IMR-90 (cell line): ENCODE measurements at regions not wholly inside any gene's neighbourhood (a gene's known extent, or its start where the extent isn't known, plus 50 kb on each side); places are given as distances from the start of the nearest gene placed in this dataset.

Source experiments
- ATAC-seq: fragments of 200-7000 bp; cut with Tn5 transposase; 2 replicates; pipeline ENCODE4 v1.9.1; 2020; ENCODE audit warnings: low read depth, mild to moderate bottlenecking, moderate library complexity
- BruUV-seq: library from RNA; stranded (reverse); fragments of 400-500 nt; replicated peaks from 2 replicates; lab custom pipeline; 2021; lab: Mats Ljungman, UMichigan
- CTCF ChIA-PET: fragments of 300-600 bp; formaldehyde crosslinking; extraction: SDS; loops from one replicate; lab custom pipeline; 2021; ENCODE audit warnings: antibody characterized with exemption; lab: Yijun Ruan, JAX
- POLR2A ChIA-PET: fragments of 300-600 bp; sonication (Branson Sonifier 250); formaldehyde crosslinking; loops from one replicate; lab custom pipeline; 2022; ENCODE audit warnings: antibody characterized with exemption; ENCODE audit not compliant: unreplicated experiment; lab: Charles Lee
- DNase-seq: peaks from one replicate; pipeline ENCODE4 v3.0.0; 2013
- H2AFZ ChIP-seq: replicated peaks from 2 replicates; pipeline ENCODE3; 2013; ENCODE audit warnings: low read length, mild to moderate bottlenecking; ENCODE audit not compliant: poor library complexity
- H2AK5ac ChIP-seq: 2 replicates; pipeline ENCODE4 v1.6.1; 2013; ENCODE audit warnings: low read depth, low read length, inconsistent platforms
- H2AK9ac ChIP-seq: replicated peaks from 2 replicates; pipeline ENCODE3; 2013; ENCODE audit warnings: mild to moderate bottlenecking, low read depth, low read length, moderate library complexity; ENCODE audit not compliant: poor library complexity
- H2BK120ac ChIP-seq: 2 replicates; pipeline ENCODE4 v1.6.1; 2013; ENCODE audit warnings: low read depth, low read length, inconsistent platforms
- H2BK15ac ChIP-seq: 3 replicates; pipeline ENCODE4 v1.6.1; 2013; ENCODE audit warnings: low read depth, low read length, inconsistent platforms
- H2BK20ac ChIP-seq: 2 replicates; pipeline ENCODE4 v1.6.1; 2013; ENCODE audit warnings: low read depth, mild to moderate bottlenecking, inconsistent platforms, low read length, moderate library complexity
- H2BK5ac ChIP-seq: 2 replicates; pipeline ENCODE4 v1.6.1; 2013; ENCODE audit warnings: mild to moderate bottlenecking, low read depth, low read length, inconsistent platforms; ENCODE audit not compliant: poor library complexity, severe bottlenecking
- H3K14ac ChIP-seq: replicated peaks from 2 replicates; pipeline ENCODE4 v1.6.1; 2013; ENCODE audit warnings: low read depth, low read length, inconsistent platforms
- H3K18ac ChIP-seq: 2 replicates; pipeline ENCODE4 v1.6.1; 2013; ENCODE audit warnings: low read depth, low read length, control low read depth
- H3K23ac ChIP-seq: 2 replicates; pipeline ENCODE4 v1.6.1; 2013; ENCODE audit warnings: low read depth, low read length, inconsistent platforms
- H3K27ac ChIP-seq: 2 replicates; pipeline ENCODE4 v1.5.1; 2013; ENCODE audit warnings: mild to moderate bottlenecking, control low read depth, low read length; ENCODE audit not compliant: insufficient read depth
- H3K27me3 ChIP-seq: 2 replicates; pipeline ENCODE4 v1.6.1; 2013; ENCODE audit warnings: low read length; ENCODE audit not compliant: control insufficient read depth, insufficient read depth
- H3K36me3 ChIP-seq: 2 replicates; pipeline ENCODE4 v1.6.1; 2013; ENCODE audit warnings: low read length, mixed read lengths; ENCODE audit not compliant: control insufficient read depth, insufficient read depth
- H3K4ac ChIP-seq: 2 replicates; pipeline ENCODE4 v1.6.1; 2013; ENCODE audit warnings: low read depth, low read length, inconsistent platforms
- H3K4me1 ChIP-seq: 2 replicates; pipeline ENCODE4 v1.6.1; 2013; ENCODE audit warnings: low read length, mixed read lengths; ENCODE audit not compliant: control insufficient read depth, insufficient read depth
- H3K4me2 ChIP-seq: 2 replicates; pipeline ENCODE4 v1.6.1; 2013; ENCODE audit warnings: low read depth, mild to moderate bottlenecking, control low read depth, low read length, moderate library complexity
- H3K4me3 ChIP-seq: 2 replicates; pipeline ENCODE4 v1.5.1; 2013; ENCODE audit warnings: low read depth, mild to moderate bottlenecking, control low read depth, low read length, moderate library complexity; ENCODE audit not compliant: insufficient read depth
- H3K56ac ChIP-seq: 2 replicates; pipeline ENCODE4 v1.6.1; 2013; ENCODE audit warnings: low read length, inconsistent platforms; ENCODE audit not compliant: insufficient read depth; ENCODE audit errors: extremely low read depth
- H3K79me1 ChIP-seq, 2 experiments: 2 replicates each; pipeline ENCODE4 v1.6.1; 2013; ENCODE audit warnings: low read length in 2 of 2, inconsistent platforms in 1 of 2, low read depth in 1 of 2
- H3K9ac ChIP-seq: 2 replicates; pipeline ENCODE4 v1.6.1; 2013; ENCODE audit warnings: low read depth, low read length, control low read depth
- H3K9me1 ChIP-seq: 2 replicates; pipeline ENCODE4 v1.6.1; 2013; ENCODE audit warnings: low read length, inconsistent platforms; ENCODE audit not compliant: insufficient read depth
- H3K9me3 ChIP-seq: 2 replicates; pipeline ENCODE4 v1.6.1; 2013; ENCODE audit warnings: low read length; ENCODE audit not compliant: control insufficient read depth, insufficient read depth
- H4K20me1 ChIP-seq: 2 replicates; pipeline ENCODE4 v1.6.1; 2013; ENCODE audit warnings: low read length, inconsistent platforms; ENCODE audit not compliant: insufficient read depth
- H4K5ac ChIP-seq: 2 replicates; pipeline ENCODE4 v1.6.1; 2013; ENCODE audit warnings: mild to moderate bottlenecking, low read depth, low read length, control low read depth
- H4K8ac ChIP-seq, 2 experiments: 2 replicates each; pipeline ENCODE4 v1.6.1; 2013; ENCODE audit warnings: low read depth in 2 of 2, low read length in 2 of 2, control low read depth in 1 of 2, inconsistent platforms in 1 of 2
- H4K91ac ChIP-seq: 2 replicates; pipeline ENCODE4 v1.6.1; 2013; ENCODE audit warnings: low read depth, low read length, inconsistent platforms; ENCODE audit not compliant: insufficient read depth
- BHLHE40 ChIP-seq: fragments of 150-350 bp; IDR thresholded peaks from 2 replicates; pipeline ENCODE4 v1.6.1; 2016; ENCODE audit warnings: mild to moderate bottlenecking, low read depth, low read length
- CEBPB ChIP-seq: IDR thresholded peaks from 2 replicates; pipeline ENCODE4 v1.6.1; 2012; ENCODE audit warnings: low read depth, low read length, improper control_type of control experiment
- CHD1 ChIP-seq: IDR thresholded peaks from 2 replicates; pipeline ENCODE4 v1.6.1; 2012; ENCODE audit warnings: low read depth, low read length, improper control_type of control experiment
- CTCF ChIP-seq: conservative IDR thresholded peaks from 2 replicates; pipeline ENCODE4 v1.5.1; 2012; ENCODE audit warnings: mild to moderate bottlenecking, low read depth, low read length, improper control_type of control experiment
- FOS ChIP-seq: fragments of 150-350 bp; IDR thresholded peaks from 2 replicates; pipeline ENCODE4 v1.6.1; 2016; ENCODE audit warnings: low read depth, low read length
- MAFK ChIP-seq: IDR thresholded peaks from 2 replicates; pipeline ENCODE4 v1.6.1; 2012; ENCODE audit warnings: low read depth, low read length, improper control_type of control experiment
- MAZ ChIP-seq: IDR thresholded peaks from 2 replicates; pipeline ENCODE4 v1.6.1; 2012; ENCODE audit warnings: low read depth, mild to moderate bottlenecking, low read length, improper control_type of control experiment, moderate library complexity, borderline replicate concordance
- MXI1 ChIP-seq: IDR thresholded peaks from 2 replicates; pipeline ENCODE4 v1.6.1; 2012; ENCODE audit warnings: low read depth, mild to moderate bottlenecking, low read length, moderate library complexity, borderline replicate concordance
- NFE2L2 ChIP-seq: fragments of 150-350 bp; IDR thresholded peaks from 2 replicates; pipeline ENCODE4 v1.6.1; 2016; ENCODE audit warnings: low read depth, mild to moderate bottlenecking, low read length
- POLR2A ChIP-seq: IDR thresholded peaks from 2 replicates; pipeline ENCODE4 v1.6.1; 2012; ENCODE audit warnings: mild to moderate bottlenecking, low read depth, low read length
- RAD21 ChIP-seq: IDR thresholded peaks from 2 replicates; pipeline ENCODE4 v1.6.1; 2012; ENCODE audit warnings: low read length, improper control_type of control experiment
- RCOR1 ChIP-seq: IDR thresholded peaks from 2 replicates; pipeline ENCODE4 v1.6.1; 2012; ENCODE audit warnings: mild to moderate bottlenecking, low read length, improper control_type of control experiment; ENCODE audit not compliant: insufficient replicate concordance
- RFX5 ChIP-seq: IDR thresholded peaks from 2 replicates; pipeline ENCODE4 v1.8.0; 2012; ENCODE audit warnings: low read depth, mild to moderate bottlenecking, low read length, moderate library complexity
- SMC3 ChIP-seq: fragments of 150-350 bp; IDR thresholded peaks from 2 replicates; pipeline ENCODE4 v1.6.1; 2016; ENCODE audit warnings: low read depth, mild to moderate bottlenecking, antibody characterized with exemption, low read length, moderate library complexity
- USF2 ChIP-seq: fragments of 150-350 bp; IDR thresholded peaks from 2 replicates; pipeline ENCODE4 v1.6.1; 2017; ENCODE audit warnings: mild to moderate bottlenecking, antibody characterized with exemption, low read length, low read depth
- dilution Hi-C: fragments of 300-500 bp; cut with HindIII; formaldehyde crosslinking; loops from one replicate; pipeline ENCODE4 v1.14.3; 2018; ENCODE audit warnings: low sequenced_read_pairs; ENCODE audit not compliant: unreplicated experiment
- in situ Hi-C: fragments of 300-500 bp; cut with MboI; formaldehyde crosslinking; loops from 3 replicates; pipeline ENCODE4 v1.14.3; 2019; ENCODE audit warnings: low sequenced_read_pairs, inconsistent platforms, mixed read lengths
- intact Hi-C: fragments of 100-400 bp; cut with micrococcal nuclease; formaldehyde crosslinking; loops from 2 replicates; pipeline ENCODE4 v1.10.0; 2022

DNA sequence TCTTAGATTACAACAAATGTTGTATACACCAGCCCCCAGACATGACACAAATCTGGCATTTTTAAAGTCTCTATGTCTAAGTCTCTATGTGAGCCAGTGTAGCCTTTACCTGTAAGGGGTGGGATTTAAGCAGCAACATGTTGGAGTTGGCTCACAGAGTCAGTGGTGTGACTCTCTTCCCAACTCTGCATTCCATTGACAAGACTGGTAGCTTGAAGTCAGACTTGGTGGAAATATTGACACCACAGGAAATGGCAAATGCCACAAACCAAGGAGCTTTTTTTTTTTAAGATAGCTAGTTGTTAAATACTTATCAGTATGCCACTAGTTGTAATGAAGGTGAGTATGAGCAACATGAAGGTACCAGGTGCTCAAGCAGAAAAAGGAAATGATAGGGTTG, 103.1 kb upstream of the SMLR1 start:
- in situ Hi-C loops (no loop called here), dilution Hi-C loops (no loop called here), intact Hi-C loops (no loop called here)
- no TSS peak for BruUV-seq
- Histone ChIP-seq H3K9me1 (no peaks in the 10 kb centered on the region), H3K36me3 (no peaks in the 10 kb centered on the region), H2AK5ac (no peak overlapping the region), H2BK120ac (no peak overlapping the region), H4K5ac (no peak overlapping the region), H3K4me2 (no peak overlapping the region), H2BK5ac (no peak overlapping the region), H3K9me3 (no peaks in the 10 kb centered on the region), H4K20me1 (no peaks in the 10 kb centered on the region), H3K56ac (no peak overlapping the region), H2AFZ (no peak overlapping the region), H4K8ac (no peak overlapping the region), H3K4me3 (no peak overlapping the region), H3K4me1 (no peaks in the 10 kb centered on the region), H2AK9ac (no peak overlapping the region), H3K27me3 (no peaks in the 10 kb centered on the region), H3K27ac (no peak overlapping the region), H3K9ac (no peak overlapping the region), H3K4ac (no peak overlapping the region), H4K91ac (no peak overlapping the region), H3K14ac (no peak overlapping the region), H3K18ac (no peak overlapping the region), H2BK20ac (no peak overlapping the region), H3K79me1 (no peaks in the 10 kb centered on the region), H3K23ac (no peak overlapping the region), H2BK15ac (no peak overlapping the region)
- DNase-seq (no peak), ATAC-seq (no peak)
- ChIA-PET POLR2A (no interaction called here), CTCF (no interaction called here)
- TF ChIP-seq SMC3 (no peak), RAD21 (no peak), CHD1 (no peak), MXI1 (no peak), CEBPB (no peak), RCOR1 (no peak), NFE2L2 (no peak), USF2 (no peak), MAZ (no peak), MAFK (no peak), FOS (no peak), POLR2A (no peak), BHLHE40 (no peak), CTCF (no peak), RFX5 (no peak)
